DOHH2 (cell line): ENCODE measurements at regions not wholly inside any gene's neighbourhood (a gene's known extent, or its start where the extent isn't known, plus 50 kb on each side); places are given as distances from the start of the nearest gene placed in this dataset.

ENCODE experiments used
- H3F3A ChIP-seq: fragments of 200-600 bp; sonication (generic), shearing (Covaris generic); 2 replicates; pipeline ENCODE4 v1.6.0; 2016; ENCODE audit warnings: antibody characterized with exemption, mild to moderate bottlenecking; ENCODE audit not compliant: control insufficient read depth, insufficient read depth
- H3K27ac ChIP-seq: fragments of 200-600 bp; sonication (generic); 2 replicates; pipeline ENCODE4 v1.5.1; 2014; ENCODE audit warnings: low read depth, mild to moderate bottlenecking, low read length, moderate library complexity
- H3K27me3 ChIP-seq: fragments of 200-600 bp; sonication (generic); 2 replicates; pipeline ENCODE4 v1.6.1; 2014; ENCODE audit warnings: mild to moderate bottlenecking, low read length, mixed read lengths; ENCODE audit not compliant: control insufficient read depth
- H3K36me3 ChIP-seq: fragments of 200-600 bp; sonication (generic); 2 replicates; pipeline ENCODE4 v1.6.1; 2014; ENCODE audit warnings: mild to moderate bottlenecking, low read length, moderate library complexity, mixed read lengths; ENCODE audit not compliant: control insufficient read depth
- H3K4me1 ChIP-seq: fragments of 200-600 bp; sonication (generic); 2 replicates; pipeline ENCODE4 v1.6.1; 2014; ENCODE audit warnings: mild to moderate bottlenecking, low read length, mixed read lengths; ENCODE audit not compliant: control insufficient read depth
- H3K4me2 ChIP-seq: fragments of 200-600 bp; sonication (generic); 2 replicates; pipeline ENCODE4 v1.6.0; 2014; ENCODE audit warnings: mild to moderate bottlenecking, low read length, moderate library complexity
- H3K4me3 ChIP-seq: fragments of 200-600 bp; sonication (generic); 2 replicates; pipeline ENCODE4 v1.5.1; 2014; ENCODE audit warnings: mild to moderate bottlenecking, low read length, mixed read lengths
- H3K79me2 ChIP-seq: fragments of 200-600 bp; sonication (generic); 2 replicates; pipeline ENCODE4 v1.6.1; 2014; ENCODE audit warnings: mild to moderate bottlenecking, low read length, mixed read lengths; ENCODE audit not compliant: control insufficient read depth
- H3K9me2 ChIP-seq: fragments of 200-600 bp; sonication (generic); replicated peaks from 2 replicates; pipeline ENCODE4 v1.6.1; 2014; ENCODE audit warnings: mild to moderate bottlenecking, low read length, mixed read lengths; ENCODE audit not compliant: control insufficient read depth
- H3K9me3 ChIP-seq: fragments of 200-600 bp; sonication (generic); 2 replicates; pipeline ENCODE4 v1.6.1; 2014; ENCODE audit warnings: antibody characterized with exemption, low read length, mixed read lengths; ENCODE audit not compliant: control insufficient read depth, insufficient read depth
- H4K20me1 ChIP-seq: fragments of 200-600 bp; sonication (generic); 2 replicates; pipeline ENCODE4 v1.6.0; 2014; ENCODE audit warnings: low read depth, mild to moderate bottlenecking, antibody characterized with exemption, low read length, moderate library complexity; ENCODE audit not compliant: control insufficient read depth, insufficient read depth
- EZH2phosphoT487 ChIP-seq: fragments of 200-600 bp; sonication (generic); IDR thresholded peaks from 2 replicates; pipeline ENCODE4 v1.6.1; 2017; ENCODE audit warnings: borderline replicate concordance, mild to moderate bottlenecking, antibody characterized with exemption, low read length, moderate library complexity, mixed read lengths
- TF ChIP-seq, protein P1 (sequence below): fragments of 200-600 bp; sonication (generic); IDR thresholded peaks from one replicate; pipeline ENCODE4 v1.5.1; 2014; ENCODE audit warnings: antibody characterized with exemption, mild to moderate bottlenecking, low read depth, low read length; ENCODE audit not compliant: poor library complexity, severe bottlenecking

- H3K4me1 ChIP-seq: no peaks in the 10 kb centered on the region
- H4K20me1 ChIP-seq: no peaks in the 10 kb centered on the region
- H3K27ac ChIP-seq: no peak overlapping the region
- no peak overlapping the region for H3K4me2 ChIP-seq
- H3K4me3 ChIP-seq: no peak overlapping the region
- H3K79me2 ChIP-seq: no peaks in the 10 kb centered on the region
- H3K36me3 ChIP-seq: no peaks in the 10 kb centered on the region
- no peaks in the 10 kb centered on the region for H3F3A ChIP-seq
- no peaks in the 10 kb centered on the region for H3K27me3 ChIP-seq
- no peaks in the 10 kb centered on the region for H3K9me2 ChIP-seq
- TF ChIP-seq, protein P1, sequence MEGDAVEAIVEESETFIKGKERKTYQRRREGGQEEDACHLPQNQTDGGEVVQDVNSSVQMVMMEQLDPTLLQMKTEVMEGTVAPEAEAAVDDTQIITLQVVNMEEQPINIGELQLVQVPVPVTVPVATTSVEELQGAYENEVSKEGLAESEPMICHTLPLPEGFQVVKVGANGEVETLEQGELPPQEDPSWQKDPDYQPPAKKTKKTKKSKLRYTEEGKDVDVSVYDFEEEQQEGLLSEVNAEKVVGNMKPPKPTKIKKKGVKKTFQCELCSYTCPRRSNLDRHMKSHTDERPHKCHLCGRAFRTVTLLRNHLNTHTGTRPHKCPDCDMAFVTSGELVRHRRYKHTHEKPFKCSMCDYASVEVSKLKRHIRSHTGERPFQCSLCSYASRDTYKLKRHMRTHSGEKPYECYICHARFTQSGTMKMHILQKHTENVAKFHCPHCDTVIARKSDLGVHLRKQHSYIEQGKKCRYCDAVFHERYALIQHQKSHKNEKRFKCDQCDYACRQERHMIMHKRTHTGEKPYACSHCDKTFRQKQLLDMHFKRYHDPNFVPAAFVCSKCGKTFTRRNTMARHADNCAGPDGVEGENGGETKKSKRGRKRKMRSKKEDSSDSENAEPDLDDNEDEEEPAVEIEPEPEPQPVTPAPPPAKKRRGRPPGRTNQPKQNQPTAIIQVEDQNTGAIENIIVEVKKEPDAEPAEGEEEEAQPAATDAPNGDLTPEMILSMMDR: no peak
- no peak for TF ChIP-seq EZH2phosphoT487
- H3K9me3 ChIP-seq: no peaks in the 10 kb centered on the region
Measured at GRCh38 chr6:119620846-119621555, 271.4 kb upstream of the MAN1A1 start.

GRCh38 chr6:119614138-119614537 is 264.6 kb upstream of the MAN1A1 start:
- Histone ChIP-seq H3K27ac (no peak overlapping the region), H3K9me3 (no peaks in the 10 kb centered on the region), H3K4me3 (no peak overlapping the region), H3K9me2 (no peaks in the 10 kb centered on the region), H4K20me1 (no peaks in the 10 kb centered on the region), H3F3A (no peaks in the 10 kb centered on the region), H3K79me2 (no peaks in the 10 kb centered on the region), H3K4me2 (no peak overlapping the region), H3K4me1 (no peaks in the 10 kb centered on the region), H3K27me3 (no peaks in the 10 kb centered on the region), H3K36me3 (no peaks in the 10 kb centered on the region)
- no peak for TF ChIP-seq EZH2phosphoT487
- TF ChIP-seq, protein P1: no peak

- no peaks in the 10 kb centered on the region for H3K27me3 ChIP-seq
- H3F3A ChIP-seq: no peaks in the 10 kb centered on the region
- H4K20me1 ChIP-seq: no peaks in the 10 kb centered on the region
- H3K27ac ChIP-seq: no peak overlapping the region
- H3K9me2 ChIP-seq: no peaks in the 10 kb centered on the region
- no peaks in the 10 kb centered on the region for H3K36me3 ChIP-seq
- no peak overlapping the region for H3K4me3 ChIP-seq
- H3K79me2 ChIP-seq: no peaks in the 10 kb centered on the region
- H3K4me1 ChIP-seq: no peaks in the 10 kb centered on the region
- H3K9me3 ChIP-seq: no peaks in the 10 kb centered on the region
- no peak for TF ChIP-seq EZH2phosphoT487
- TF ChIP-seq, protein P1: no peak
- no peak overlapping the region for H3K4me2 ChIP-seq
Measured at GRCh38 chr6:119612911-119613381, 263.4 kb upstream of the MAN1A1 start.
